SK-N-SH (cell line): ENCODE measurements at regions not wholly inside any gene's neighbourhood (a gene's known extent, or its start where the extent isn't known, plus 50 kb on each side); places are given as distances from the start of the nearest gene placed in this dataset.

Experiments used
- CTCF ChIA-PET: fragments of 300-600, 350-600 bp; formaldehyde crosslinking; extraction: SDS; loops from one replicate; lab custom pipeline; 2021; lab: Yijun Ruan, JAX
- POLR2A ChIA-PET: fragments of 350-600 bp; sonication (Branson Sonifier 250); formaldehyde crosslinking; extraction: SDS; loops from one replicate; lab custom pipeline; 2020; ENCODE audit warnings: antibody characterized with exemption, inconsistent platforms; lab: Yijun Ruan, JAX
- DNase-seq: peaks from one replicate; pipeline ENCODE4 v3.0.0; 2012
- H2AFZ ChIP-seq: fragments of 200-600 bp; sonication (generic); 2 replicates; pipeline ENCODE4 v1.8.1; 2016; ENCODE audit warnings: antibody characterized with exemption, mild to moderate bottlenecking, low read depth
- H3F3A ChIP-seq: fragments of 200-600 bp; sonication (generic); replicated peaks from 2 replicates; pipeline ENCODE3; 2016; ENCODE audit warnings: antibody characterized with exemption, mild to moderate bottlenecking; ENCODE audit not compliant: insufficient read depth
- H3K27ac ChIP-seq, 2 experiments: fragments of 200-500 bp in 1 of 2; fragments of 200-600 bp in 1 of 2; sonication (Bioruptor generic) in 1 of 2; sonication (generic), shearing (Covaris generic) in 1 of 2; 2 replicates each; pipeline versions ENCODE4 v1.5.1 to v1.6.1; 2014 to 2016; ENCODE audit warnings: low read depth in 2 of 2, inconsistent platforms in 1 of 2, low read length in 1 of 2, mild to moderate bottlenecking in 1 of 2, mixed read lengths in 1 of 2
- H3K27me3 ChIP-seq: fragments of 200-600 bp; sonication (generic), shearing (Covaris generic); 2 replicates; pipeline ENCODE4 v1.6.1; 2016; ENCODE audit warnings: mixed run types; ENCODE audit not compliant: insufficient read depth
- H3K36me3 ChIP-seq, 2 experiments: fragments of 200-500 bp in 1 of 2; fragments of 200-600 bp in 1 of 2; sonication (Bioruptor generic) in 1 of 2; sonication (generic) in 1 of 2; replicated peaks in 1 of 2; 2 replicates each; pipeline versions ENCODE3 to v1.5.1; 2014 to 2016; ENCODE audit warnings: low read length in 1 of 2, mild to moderate bottlenecking in 1 of 2; ENCODE audit not compliant: insufficient read depth in 2 of 2, control insufficient read depth in 1 of 2
- H3K4me1 ChIP-seq, 2 experiments: fragments of 200-500 bp in 1 of 2; fragments of 200-600 bp in 1 of 2; sonication (Bioruptor generic) in 1 of 2; sonication (generic), shearing (Covaris generic) in 1 of 2; 2 replicates each; pipeline versions ENCODE4 v1.5.1 to v1.6.1; 2014 to 2016; ENCODE audit warnings: low read depth in 1 of 2, low read length in 1 of 2, mixed run types in 1 of 2; ENCODE audit not compliant: insufficient read depth in 2 of 2, control insufficient read depth in 1 of 2
- H3K4me2 ChIP-seq: fragments of 200-600 bp; sonication (generic), shearing (Covaris generic); 2 replicates; pipeline ENCODE4 v1.6.1; 2017; ENCODE audit warnings: mixed run types
- H3K4me3 ChIP-seq, 2 experiments: fragments of 200-500 bp in 1 of 2; fragments of 200-600 bp in 1 of 2; sonication (Bioruptor generic) in 1 of 2; sonication (generic), shearing (Covaris generic) in 1 of 2; 2 replicates each; pipeline versions ENCODE4 v1.5.1 to v1.8.1; 2014 to 2016; ENCODE audit warnings: low read depth in 2 of 2, inconsistent platforms in 1 of 2, low read length in 1 of 2, mild to moderate bottlenecking in 1 of 2, mixed read lengths in 1 of 2, moderate library complexity in 1 of 2
- H3K79me2 ChIP-seq: fragments of 200-600 bp; sonication (generic); 2 replicates; pipeline ENCODE4 v1.8.1; 2017; ENCODE audit warnings: mild to moderate bottlenecking; ENCODE audit not compliant: insufficient read depth
- H3K9ac ChIP-seq: fragments of 200-600 bp; sonication (generic); 2 replicates; pipeline ENCODE4 v1.6.1; 2017; ENCODE audit warnings: mixed run types
- H3K9me2 ChIP-seq: fragments of 200-600 bp; sonication (generic); 2 replicates; pipeline ENCODE4 v1.6.1; 2017; ENCODE audit warnings: mixed run types
- H3K9me3 ChIP-seq: fragments of 200-600 bp; sonication (generic); 2 replicates; pipeline ENCODE4 v1.6.1; 2017; ENCODE audit warnings: mixed run types, mild to moderate bottlenecking, moderate library complexity
- H4K20me1 ChIP-seq: fragments of 200-600 bp; sonication (generic); 2 replicates; pipeline ENCODE4 v1.6.1; 2017; ENCODE audit warnings: mild to moderate bottlenecking, mixed run types; ENCODE audit not compliant: insufficient read depth
- ELF1 ChIP-seq: IDR thresholded peaks from 2 replicates; pipeline ENCODE4 v1.4.0; 2012
- EZH2phosphoT487 ChIP-seq: fragments of 200-600 bp; sonication (generic); IDR thresholded peaks from 2 replicates; pipeline ENCODE4 v1.6.1; 2017; ENCODE audit warnings: low read depth, mixed run types, mild to moderate bottlenecking, antibody characterized with exemption, moderate library complexity, borderline replicate concordance
- FOSL2 ChIP-seq: IDR thresholded peaks from 2 replicates; pipeline ENCODE4 v1.4.0; 2012; ENCODE audit warnings: low read depth, mild to moderate bottlenecking, moderate library complexity, borderline replicate concordance
- JUND ChIP-seq: IDR thresholded peaks from 2 replicates; pipeline ENCODE4 v1.4.0; 2012
- NRF1 ChIP-seq: IDR thresholded peaks from 2 replicates; pipeline ENCODE4 v1.6.1; 2012; ENCODE audit warnings: low read depth, mild to moderate bottlenecking, low read length
- RCOR1 ChIP-seq: fragments of 150-350 bp; IDR thresholded peaks from 2 replicates; pipeline ENCODE4 v1.6.1; 2017; ENCODE audit warnings: antibody characterized with exemption, low read length
- TAF1 ChIP-seq: IDR thresholded peaks from 2 replicates; pipeline ENCODE4 v1.6.1; 2012; ENCODE audit warnings: low read depth, mild to moderate bottlenecking, low read length, moderate library complexity, borderline replicate concordance
- YY1 ChIP-seq: IDR thresholded peaks from 2 replicates; pipeline ENCODE4 v1.4.0; 2012; ENCODE audit warnings: low read depth, mild to moderate bottlenecking
- ZBTB33 ChIP-seq: IDR thresholded peaks from 2 replicates; pipeline ENCODE4 v1.4.0; 2012; ENCODE audit warnings: low read depth, borderline replicate concordance
- WGBS: methylation state at CpG from one replicate; pipeline ENCODE4 v1.1.6; 2017; ENCODE audit warnings: low lambda C conversion rate; 5-methylcytosine and 5-hydroxymethylcytosine counted together
- TF ChIP-seq, protein P1 (sequence below): fragments of 150-350 bp; IDR thresholded peaks from 2 replicates; pipeline ENCODE4 v1.6.1; 2016; ENCODE audit warnings: mild to moderate bottlenecking, low read depth, low read length
- TF ChIP-seq, protein P2 (sequence below): IDR thresholded peaks from 2 replicates; pipeline ENCODE4; 2012
- TF ChIP-seq, protein P3 (sequence below): IDR thresholded peaks from 2 replicates; pipeline ENCODE4 v1.4.0; 2012; ENCODE audit warnings: low read depth
- TF ChIP-seq, protein P4 (sequence below): IDR thresholded peaks from 2 replicates; pipeline ENCODE4 v1.6.1; 2012; ENCODE audit warnings: mild to moderate bottlenecking, low read depth, low read length, moderate library complexity

DNA sequence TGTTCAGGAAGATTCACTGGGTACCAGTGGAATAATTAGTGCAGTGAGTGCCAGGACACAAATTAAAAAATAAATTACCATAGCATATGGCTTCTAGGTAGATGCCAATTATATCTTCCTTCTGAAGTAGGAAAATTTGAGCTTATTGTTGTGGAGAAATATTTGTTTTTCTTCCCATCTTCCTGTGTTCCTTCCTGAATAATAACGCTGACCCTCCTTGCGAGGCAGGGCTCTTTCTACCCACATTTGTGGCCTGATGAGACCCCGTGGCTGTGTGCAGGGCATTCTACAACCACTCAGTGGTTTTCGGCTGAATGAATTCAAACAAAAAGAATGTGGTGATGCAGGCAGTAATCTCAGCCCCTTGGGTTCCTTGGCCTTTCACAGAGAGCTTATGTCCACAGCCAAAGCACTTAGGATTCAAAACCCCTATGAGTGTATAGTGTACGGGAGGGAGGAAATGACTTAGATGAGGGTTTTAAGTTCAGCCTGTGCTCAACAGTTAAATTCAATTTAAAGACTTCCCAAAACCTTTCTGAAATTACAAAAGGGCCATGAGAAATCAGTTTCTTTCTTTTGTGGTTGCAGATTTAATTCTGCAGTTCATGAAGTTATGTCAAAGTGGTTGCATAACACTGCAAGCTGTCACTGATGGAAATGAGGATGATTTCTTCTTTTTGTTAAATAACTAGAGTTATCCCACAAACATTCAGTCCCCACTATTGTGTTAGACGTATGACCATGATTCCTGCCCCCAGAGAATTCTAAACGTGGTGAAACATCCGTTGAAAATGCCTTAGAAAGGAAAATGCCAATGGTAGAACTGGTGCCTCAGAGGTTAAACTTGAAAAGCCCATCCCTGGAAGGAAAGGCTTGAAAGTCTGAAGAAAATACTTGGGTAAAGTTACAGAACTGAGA, 255.3 kb downstream of the FZD1 start:
- ChIA-PET POLR2A (no interaction called here), CTCF (no interaction called here)
- Histone ChIP-seq H3K27me3 (no peaks in the 10 kb centered on the region), H3K27ac (no peak overlapping the region), H3K4me2 (no peak overlapping the region), H2AFZ (no peak overlapping the region), H3K36me3 (no peaks in the 10 kb centered on the region), H3F3A (no peaks in the 10 kb centered on the region), H3K79me2 (no peaks in the 10 kb centered on the region), H3K4me1 (peaks cover 0 to 8% of the 10 kb centered on the region in 2 experiments; a peak in 2 of 4 replicates), H4K20me1 (no peaks in the 10 kb centered on the region), H3K4me3 (no peak overlapping the region), H3K9me2 (no peaks in the 10 kb centered on the region), H3K9me3 (no peaks in the 10 kb centered on the region), H3K9ac (no peak overlapping the region)
- 41% methylated on average over 8 of the region's 8 CpGs for WGBS
- DNase-seq = no peak
- TF ChIP-seq, protein P1, sequence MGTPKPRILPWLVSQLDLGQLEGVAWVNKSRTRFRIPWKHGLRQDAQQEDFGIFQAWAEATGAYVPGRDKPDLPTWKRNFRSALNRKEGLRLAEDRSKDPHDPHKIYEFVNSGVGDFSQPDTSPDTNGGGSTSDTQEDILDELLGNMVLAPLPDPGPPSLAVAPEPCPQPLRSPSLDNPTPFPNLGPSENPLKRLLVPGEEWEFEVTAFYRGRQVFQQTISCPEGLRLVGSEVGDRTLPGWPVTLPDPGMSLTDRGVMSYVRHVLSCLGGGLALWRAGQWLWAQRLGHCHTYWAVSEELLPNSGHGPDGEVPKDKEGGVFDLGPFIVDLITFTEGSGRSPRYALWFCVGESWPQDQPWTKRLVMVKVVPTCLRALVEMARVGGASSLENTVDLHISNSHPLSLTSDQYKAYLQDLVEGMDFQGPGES = no peak
- TF ChIP-seq RCOR1 (no peak), EZH2phosphoT487 (no peak), FOSL2 (no peak), JUND (no peak), YY1 (no peak), ZBTB33 (no peak), TAF1 (no peak), NRF1 (no peak), ELF1 (no peak)
- TF ChIP-seq, protein P2, sequence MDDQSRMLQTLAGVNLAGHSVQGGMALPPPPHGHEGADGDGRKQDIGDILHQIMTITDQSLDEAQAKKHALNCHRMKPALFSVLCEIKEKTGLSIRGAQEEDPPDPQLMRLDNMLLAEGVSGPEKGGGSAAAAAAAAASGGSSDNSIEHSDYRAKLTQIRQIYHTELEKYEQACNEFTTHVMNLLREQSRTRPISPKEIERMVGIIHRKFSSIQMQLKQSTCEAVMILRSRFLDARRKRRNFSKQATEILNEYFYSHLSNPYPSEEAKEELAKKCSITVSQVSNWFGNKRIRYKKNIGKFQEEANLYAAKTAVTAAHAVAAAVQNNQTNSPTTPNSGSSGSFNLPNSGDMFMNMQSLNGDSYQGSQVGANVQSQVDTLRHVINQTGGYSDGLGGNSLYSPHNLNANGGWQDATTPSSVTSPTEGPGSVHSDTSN = no peak
- TF ChIP-seq, protein P3, sequence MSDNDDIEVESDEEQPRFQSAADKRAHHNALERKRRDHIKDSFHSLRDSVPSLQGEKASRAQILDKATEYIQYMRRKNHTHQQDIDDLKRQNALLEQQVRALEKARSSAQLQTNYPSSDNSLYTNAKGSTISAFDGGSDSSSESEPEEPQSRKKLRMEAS = no peak
- TF ChIP-seq, protein P4, sequence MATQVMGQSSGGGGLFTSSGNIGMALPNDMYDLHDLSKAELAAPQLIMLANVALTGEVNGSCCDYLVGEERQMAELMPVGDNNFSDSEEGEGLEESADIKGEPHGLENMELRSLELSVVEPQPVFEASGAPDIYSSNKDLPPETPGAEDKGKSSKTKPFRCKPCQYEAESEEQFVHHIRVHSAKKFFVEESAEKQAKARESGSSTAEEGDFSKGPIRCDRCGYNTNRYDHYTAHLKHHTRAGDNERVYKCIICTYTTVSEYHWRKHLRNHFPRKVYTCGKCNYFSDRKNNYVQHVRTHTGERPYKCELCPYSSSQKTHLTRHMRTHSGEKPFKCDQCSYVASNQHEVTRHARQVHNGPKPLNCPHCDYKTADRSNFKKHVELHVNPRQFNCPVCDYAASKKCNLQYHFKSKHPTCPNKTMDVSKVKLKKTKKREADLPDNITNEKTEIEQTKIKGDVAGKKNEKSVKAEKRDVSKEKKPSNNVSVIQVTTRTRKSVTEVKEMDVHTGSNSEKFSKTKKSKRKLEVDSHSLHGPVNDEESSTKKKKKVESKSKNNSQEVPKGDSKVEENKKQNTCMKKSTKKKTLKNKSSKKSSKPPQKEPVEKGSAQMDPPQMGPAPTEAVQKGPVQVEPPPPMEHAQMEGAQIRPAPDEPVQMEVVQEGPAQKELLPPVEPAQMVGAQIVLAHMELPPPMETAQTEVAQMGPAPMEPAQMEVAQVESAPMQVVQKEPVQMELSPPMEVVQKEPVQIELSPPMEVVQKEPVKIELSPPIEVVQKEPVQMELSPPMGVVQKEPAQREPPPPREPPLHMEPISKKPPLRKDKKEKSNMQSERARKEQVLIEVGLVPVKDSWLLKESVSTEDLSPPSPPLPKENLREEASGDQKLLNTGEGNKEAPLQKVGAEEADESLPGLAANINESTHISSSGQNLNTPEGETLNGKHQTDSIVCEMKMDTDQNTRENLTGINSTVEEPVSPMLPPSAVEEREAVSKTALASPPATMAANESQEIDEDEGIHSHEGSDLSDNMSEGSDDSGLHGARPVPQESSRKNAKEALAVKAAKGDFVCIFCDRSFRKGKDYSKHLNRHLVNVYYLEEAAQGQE = no peak
